ENCODE measurements at regions not wholly inside any gene's neighbourhood (a gene's known extent, or its start where the extent isn't known, plus 50 kb on each side); places are given as distances from the start of the nearest gene placed in this dataset.

GRCh38 chr3:6803619-6804018, 57.3 kb upstream of the GRM7 start:
- Histone ChIP-seq H3K36me3 (replicated peaks) (no peaks in the 10 kb centered on the region), H3K27ac (no peak overlapping the region), H3K27me3 (replicated peaks) (no peaks in the 10 kb centered on the region), H3K4me3 (ENCODE audit: low read depth, low read length) (no peak overlapping the region)
- in situ Hi-C loops (cut with HindIII; ENCODE audit: low pct_ligation_motif_present, low sequenced_read_pairs) = no loop called here
- no peak for TF ChIP-seq CTCF (IDR thresholded peaks at IDR 0.05; ENCODE audit: low read depth, low read length, missing control alignments)
- no peak for DNase-seq

GRCh38 chr3:6805236-6805635, 55.7 kb upstream of the GRM7 start:
- DNase-seq = no peak
- in situ Hi-C loops (cut with HindIII; ENCODE audit: low pct_ligation_motif_present, low sequenced_read_pairs) = no loop called here
- H3K27me3 ChIP-seq (replicated peaks) = no peaks in the 10 kb centered on the region
- TF ChIP-seq CTCF (IDR thresholded peaks at IDR 0.05; ENCODE audit: low read depth, low read length, missing control alignments) = no peak
- H3K36me3 ChIP-seq (replicated peaks) = no peaks in the 10 kb centered on the region
- no peak overlapping the region for H3K27ac ChIP-seq
- H3K4me3 ChIP-seq (ENCODE audit: low read depth, low read length) = no peak overlapping the region

- H3K36me3 ChIP-seq (replicated peaks) = no peaks in the 10 kb centered on the region
- H3K27ac ChIP-seq = no peak overlapping the region
- no peak for TF ChIP-seq CTCF (IDR thresholded peaks at IDR 0.05; ENCODE audit: low read depth, low read length, missing control alignments)
- no peaks in the 10 kb centered on the region for H3K27me3 ChIP-seq (replicated peaks)
- H3K4me3 ChIP-seq (ENCODE audit: low read depth, low read length) = no peak overlapping the region
- in situ Hi-C loops (cut with HindIII; ENCODE audit: low pct_ligation_motif_present, low sequenced_read_pairs) = no loop called here
- DNase-seq = no peak
These were observed 53.9 kb upstream of the GRM7 start for GRCh38 chr3:6806991-6807390.

- Histone ChIP-seq H3K27ac (no peak overlapping the region), H3K4me3 (ENCODE audit: low read depth, low read length) (no peak overlapping the region), H3K36me3 (replicated peaks) (no peaks in the 10 kb centered on the region), H3K27me3 (replicated peaks) (no peaks in the 10 kb centered on the region)
- no peak for TF ChIP-seq CTCF (IDR thresholded peaks at IDR 0.05; ENCODE audit: low read depth, low read length, missing control alignments)
- no peak for DNase-seq
- in situ Hi-C loops (cut with HindIII; ENCODE audit: low pct_ligation_motif_present, low sequenced_read_pairs) = no loop called here
These were observed 52.8 kb upstream of the GRM7 start for GRCh38 chr3:6807967-6808588.

GRCh38 chr3:6809349-6809748, 51.6 kb upstream of the GRM7 start:
- no peaks in the 10 kb centered on the region for H3K27me3 ChIP-seq (replicated peaks)
- no peak for TF ChIP-seq CTCF (IDR thresholded peaks at IDR 0.05; ENCODE audit: low read depth, low read length, missing control alignments)
- H3K36me3 ChIP-seq (replicated peaks) = no peaks in the 10 kb centered on the region
- in situ Hi-C loops (cut with HindIII; ENCODE audit: low pct_ligation_motif_present, low sequenced_read_pairs) = no loop called here
- H3K4me3 ChIP-seq (ENCODE audit: low read depth, low read length) = no peak overlapping the region
- no peak overlapping the region for H3K27ac ChIP-seq
- no peak for DNase-seq
